Central memory CD8-positive, alpha-beta T cell (primary cell): ENCODE measurements at regions not wholly inside any gene's neighbourhood (a gene's known extent, or its start where the extent isn't known, plus 50 kb on each side); places are given as distances from the start of the nearest gene placed in this dataset.

Experiments
- ATAC-seq: fragments of 150-1000 bp; cut with Tn5 transposase; replicated peaks from 2 replicates; pipeline ENCODE4 v1.10.0; 2022; ENCODE audit warnings: mild to moderate bottlenecking, moderate FRiP score, moderate number of reproducible peaks; ENCODE audit not compliant: poor library complexity, severe bottlenecking; ENCODE audit errors: extremely low read depth
- DNase-seq, 2 donors: peaks; one replicate each; pipeline ENCODE4 v3.0.0; 2021; ENCODE audit warnings: low spot score in 2 of 2
- H3K27ac Mint-ChIP-seq: one replicate; pipeline ENCODE4 v1.8.0; 2022; ENCODE audit warnings: low read depth, mild to moderate bottlenecking, moderate library complexity, mixed read lengths
- H3K27me3 Mint-ChIP-seq: one replicate; pipeline ENCODE4 v1.8.0; 2022; ENCODE audit warnings: mixed read lengths
- H3K36me3 Mint-ChIP-seq: one replicate; pipeline ENCODE4 v1.8.0; 2022; ENCODE audit warnings: mild to moderate bottlenecking, moderate library complexity, mixed read lengths; ENCODE audit not compliant: insufficient read depth
- H3K4me1 Mint-ChIP-seq: one replicate; pipeline ENCODE4 v1.8.0; 2022; ENCODE audit warnings: mixed read lengths
- H3K4me3 Mint-ChIP-seq: one replicate; pipeline ENCODE4 v1.8.0; 2022; ENCODE audit warnings: mild to moderate bottlenecking, moderate library complexity, mixed read lengths
- H3K9me3 Mint-ChIP-seq: one replicate; pipeline ENCODE4 v1.8.0; 2022; ENCODE audit warnings: mixed read lengths

GRCh38 chr1:42096554-42096953 lies 56.7 kb upstream of the GUCA2B start:
- H3K27me3 Mint-ChIP-seq, result peaks cover 56% of the 10 kb centered on the region
- DNase-seq (no peak), ATAC-seq (no peak)
- H3K9me3 Mint-ChIP-seq, result peaks cover 10% of the 10 kb centered on the region
- no peak overlapping the region for H3K27ac Mint-ChIP-seq
- H3K4me3 Mint-ChIP-seq, result no peak overlapping the region
- H3K36me3 Mint-ChIP-seq, result no peaks in the 10 kb centered on the region
- H3K4me1 Mint-ChIP-seq, result no peaks in the 10 kb centered on the region

GRCh38 chr1:42089246-42089645 lies 64.0 kb upstream of the GUCA2B start:
- peaks cover 6% of the 10 kb centered on the region for H3K9me3 Mint-ChIP-seq
- H3K4me3 Mint-ChIP-seq, result no peak overlapping the region
- no peaks in the 10 kb centered on the region for H3K36me3 Mint-ChIP-seq
- ATAC-seq (no peak), DNase-seq (no peak)
- peaks cover 59% of the 10 kb centered on the region for H3K27me3 Mint-ChIP-seq
- H3K27ac Mint-ChIP-seq, result no peak overlapping the region
- H3K4me1 Mint-ChIP-seq, result no peaks in the 10 kb centered on the region

DNA sequence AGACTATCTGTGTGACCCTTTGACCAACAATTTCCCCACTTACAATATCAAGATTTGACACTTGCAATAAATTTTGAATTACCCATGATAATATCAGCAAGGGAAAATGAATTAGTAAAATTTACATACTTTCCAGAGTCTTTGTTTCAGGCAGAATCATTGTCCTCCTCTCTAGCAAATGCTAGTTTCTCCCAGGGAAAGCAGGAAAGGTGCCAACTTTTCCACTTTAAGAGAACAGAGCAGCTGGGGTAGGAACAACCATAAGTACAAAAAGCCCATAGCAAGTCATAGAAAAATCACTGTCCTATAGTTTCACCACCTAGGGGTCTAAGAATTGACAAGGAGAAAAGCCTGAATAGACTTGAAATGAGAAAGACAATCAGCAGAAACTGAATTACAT lies 67.1 kb upstream of the GUCA2B start:
- H3K4me1 Mint-ChIP-seq, result no peaks in the 10 kb centered on the region
- peaks cover 59% of the 10 kb centered on the region for H3K27me3 Mint-ChIP-seq
- DNase-seq (no peak), ATAC-seq (no peak)
- no peak overlapping the region for H3K27ac Mint-ChIP-seq
- H3K4me3 Mint-ChIP-seq, result no peak overlapping the region
- no peaks in the 10 kb centered on the region for H3K36me3 Mint-ChIP-seq
- peaks cover 6% of the 10 kb centered on the region for H3K9me3 Mint-ChIP-seq

DNA sequence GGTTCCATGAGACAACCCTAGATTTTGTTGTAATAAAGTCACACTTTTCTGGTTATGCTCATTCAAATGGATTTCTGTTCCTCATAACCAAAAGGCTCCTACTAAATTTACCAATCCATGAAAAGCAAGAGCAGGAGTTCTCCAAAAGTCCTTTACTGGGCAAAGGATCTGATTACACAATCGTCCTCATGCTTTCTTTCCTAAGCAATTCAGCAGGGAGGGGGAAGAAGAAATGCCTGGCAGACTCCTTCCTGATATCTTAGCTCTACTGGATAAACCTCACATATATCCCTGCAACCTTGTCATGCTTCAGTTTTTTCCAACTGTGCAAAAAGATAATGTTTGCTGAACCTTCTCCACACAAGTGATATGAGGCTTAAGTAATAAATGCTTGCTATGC lies 67.6 kb upstream of the GUCA2B start:
- peaks cover 62% of the 10 kb centered on the region for H3K27me3 Mint-ChIP-seq
- no peaks in the 10 kb centered on the region for H3K36me3 Mint-ChIP-seq
- H3K9me3 Mint-ChIP-seq, result peaks cover 6% of the 10 kb centered on the region
- DNase-seq (no peak), ATAC-seq (no peak)
- H3K4me1 Mint-ChIP-seq, result no peaks in the 10 kb centered on the region
- H3K27ac Mint-ChIP-seq, result no peak overlapping the region
- no peak overlapping the region for H3K4me3 Mint-ChIP-seq

GRCh38 chr1:42081475-42081874 lies 71.7 kb upstream of the GUCA2B start:
- Mint-ChIP-seq H3K4me3 (no peak overlapping the region), H3K9me3 (no peaks in the 10 kb centered on the region), H3K4me1 (no peaks in the 10 kb centered on the region), H3K36me3 (no peaks in the 10 kb centered on the region), H3K27me3 (peaks cover 50% of the 10 kb centered on the region), H3K27ac (no peak overlapping the region)
- DNase-seq, result no peak
- no peak for ATAC-seq

- H3K27me3 Mint-ChIP-seq, result peaks cover 51% of the 10 kb centered on the region
- H3K36me3 Mint-ChIP-seq, result no peaks in the 10 kb centered on the region
- H3K9me3 Mint-ChIP-seq, result no peaks in the 10 kb centered on the region
- DNase-seq (no peak), ATAC-seq (no peak)
- no peak overlapping the region for H3K4me3 Mint-ChIP-seq
- H3K4me1 Mint-ChIP-seq, result no peaks in the 10 kb centered on the region
- no peak overlapping the region for H3K27ac Mint-ChIP-seq
Measured at GRCh38 chr1:42075179-42075578, 78.0 kb upstream of the GUCA2B start.

DNA sequence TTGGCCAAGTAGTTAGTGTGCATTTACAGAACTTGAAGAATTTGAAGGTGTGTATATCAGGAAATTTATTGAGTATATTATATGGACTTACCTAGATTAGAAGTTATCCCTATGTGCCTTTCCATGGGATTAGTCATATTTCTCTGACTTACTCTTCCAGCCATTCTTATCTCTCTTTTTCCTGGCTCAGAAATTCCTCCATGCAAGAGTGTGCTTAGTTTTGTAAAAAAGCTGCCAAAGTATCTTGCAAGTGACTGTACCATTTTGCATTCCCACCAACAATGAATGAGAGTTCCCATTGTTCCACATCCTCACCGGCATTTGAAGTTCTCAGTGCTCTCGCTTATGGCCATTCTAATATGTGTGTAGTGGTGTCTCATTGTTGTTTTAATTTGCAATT lies 82.2 kb upstream of the GUCA2B start:
- no peaks in the 10 kb centered on the region for H3K4me1 Mint-ChIP-seq
- DNase-seq (no peak), ATAC-seq (no peak)
- no peaks in the 10 kb centered on the region for H3K36me3 Mint-ChIP-seq
- H3K9me3 Mint-ChIP-seq, result no peaks in the 10 kb centered on the region
- peaks cover 35% of the 10 kb centered on the region for H3K27me3 Mint-ChIP-seq
- H3K27ac Mint-ChIP-seq, result no peak overlapping the region
- H3K4me3 Mint-ChIP-seq, result no peak overlapping the region

DNA sequence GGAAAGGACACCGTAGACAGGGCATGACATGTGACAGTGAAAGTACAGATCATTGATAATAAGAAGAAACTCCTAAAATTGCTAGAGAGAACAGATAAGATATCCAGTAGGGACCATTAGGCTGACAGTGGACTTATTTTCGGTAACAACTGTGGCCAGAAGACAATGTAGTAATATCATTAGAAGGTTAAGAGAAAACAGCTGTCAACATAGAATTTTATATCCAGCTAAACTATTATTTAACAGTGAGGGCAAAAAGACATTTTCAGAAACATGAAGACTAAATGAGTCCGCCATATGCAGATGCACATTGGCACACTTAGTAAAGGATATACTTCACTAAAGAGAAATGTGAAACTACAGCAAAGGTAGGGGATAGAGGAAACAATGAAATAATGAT lies 95.4 kb upstream of the GUCA2B start:
- DNase-seq (no peak), ATAC-seq (no peak)
- Mint-ChIP-seq H3K4me3 (no peak overlapping the region), H3K27me3 (peaks cover 85% of the 10 kb centered on the region), H3K36me3 (peaks cover 3% of the 10 kb centered on the region), H3K9me3 (peaks cover 8% of the 10 kb centered on the region), H3K27ac (no peak overlapping the region), H3K4me1 (peaks cover 6% of the 10 kb centered on the region)

DNA sequence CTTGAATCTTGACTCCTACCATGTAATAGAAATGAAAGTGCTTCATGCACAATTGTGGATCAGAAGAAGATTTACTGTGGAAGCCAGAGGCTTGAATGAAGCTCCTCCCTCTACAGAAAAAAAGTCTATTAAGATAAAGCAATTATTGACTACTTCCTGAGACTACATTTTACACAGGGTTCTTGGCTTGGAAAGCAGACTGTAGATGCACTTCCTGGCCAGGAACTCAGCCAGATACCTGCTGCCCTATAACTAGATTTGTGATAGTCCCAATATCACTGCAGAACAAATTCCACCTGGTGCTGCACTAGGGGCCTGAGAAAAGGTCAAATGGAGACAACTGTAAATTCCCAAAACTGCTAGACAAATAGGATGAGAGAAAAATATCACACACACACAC lies 96.8 kb upstream of the GUCA2B start:
- Mint-ChIP-seq H3K9me3 (peaks cover 8% of the 10 kb centered on the region), H3K27ac (no peak overlapping the region), H3K4me3 (no peak overlapping the region), H3K4me1 (peaks cover 14% of the 10 kb centered on the region), H3K36me3 (peaks cover 3% of the 10 kb centered on the region), H3K27me3 (peaks cover 84% of the 10 kb centered on the region)
- DNase-seq, result no peak
- ATAC-seq, result no peak

- Mint-ChIP-seq H3K27me3 (peaks cover 84% of the 10 kb centered on the region), H3K9me3 (peaks cover 8% of the 10 kb centered on the region), H3K36me3 (peaks cover 3% of the 10 kb centered on the region), H3K27ac (no peak overlapping the region), H3K4me1 (peaks cover 14% of the 10 kb centered on the region), H3K4me3 (no peak overlapping the region)
- ATAC-seq, result no peak
- DNase-seq, result no peak
Measured at GRCh38 chr1:42055061-42055460, 98.1 kb upstream of the GUCA2B start.

GRCh38 chr1:42052072-42052699 lies 101.0 kb upstream of the GUCA2B start:
- H3K4me3 Mint-ChIP-seq, result no peak overlapping the region
- H3K36me3 Mint-ChIP-seq, result peaks cover 3% of the 10 kb centered on the region
- no peak overlapping the region for H3K27ac Mint-ChIP-seq
- H3K27me3 Mint-ChIP-seq, result peaks cover 80% of the 10 kb centered on the region
- DNase-seq (no peak), ATAC-seq (no peak)
- H3K4me1 Mint-ChIP-seq, result peaks cover 14% of the 10 kb centered on the region
- H3K9me3 Mint-ChIP-seq, result no peaks in the 10 kb centered on the region

DNA sequence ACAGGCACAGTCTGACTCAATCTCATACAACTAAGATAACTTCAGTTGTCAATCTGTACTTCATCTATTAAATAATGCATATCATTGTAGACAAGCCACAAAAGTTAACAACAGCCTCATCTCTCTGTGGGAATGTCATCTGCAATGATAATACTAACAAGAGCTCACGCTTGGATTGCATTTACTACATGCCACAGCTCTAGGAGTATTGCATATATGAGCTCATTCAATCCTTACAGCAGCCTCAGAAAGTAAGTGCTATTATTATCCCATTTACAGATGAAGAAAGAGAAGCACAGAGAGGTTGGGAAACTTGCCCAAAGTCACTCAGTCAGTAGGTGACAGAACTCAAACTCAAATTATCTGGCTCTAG lies 105.7 kb upstream of the GUCA2B start:
- DNase-seq (no peak), ATAC-seq (no peak)
- Mint-ChIP-seq H3K27me3 (peaks cover 58% of the 10 kb centered on the region), H3K36me3 (peaks cover 2% of the 10 kb centered on the region), H3K27ac (no peak overlapping the region), H3K4me3 (no peak overlapping the region), H3K4me1 (peaks cover 5% of the 10 kb centered on the region), H3K9me3 (no peaks in the 10 kb centered on the region)

- Mint-ChIP-seq H3K27ac (no peak overlapping the region), H3K36me3 (peaks cover 2% of the 10 kb centered on the region), H3K4me3 (no peak overlapping the region), H3K27me3 (peaks cover 52% of the 10 kb centered on the region), H3K9me3 (no peaks in the 10 kb centered on the region), H3K4me1 (no peaks in the 10 kb centered on the region)
- ATAC-seq, result no peak
- DNase-seq, result no peak
Measured at GRCh38 chr1:42046761-42047507, 106.3 kb upstream of the GUCA2B start.
